H4 (cell line): ENCODE measurements at regions not wholly inside any gene's neighbourhood (a gene's known extent, or its start where the extent isn't known, plus 50 kb on each side); places are given as distances from the start of the nearest gene placed in this dataset.

Source experiments
- DNase-seq: peaks from one replicate; pipeline ENCODE4 v3.0.0-alpha.2; 2015; ENCODE audit warnings: low spot score

DNA sequence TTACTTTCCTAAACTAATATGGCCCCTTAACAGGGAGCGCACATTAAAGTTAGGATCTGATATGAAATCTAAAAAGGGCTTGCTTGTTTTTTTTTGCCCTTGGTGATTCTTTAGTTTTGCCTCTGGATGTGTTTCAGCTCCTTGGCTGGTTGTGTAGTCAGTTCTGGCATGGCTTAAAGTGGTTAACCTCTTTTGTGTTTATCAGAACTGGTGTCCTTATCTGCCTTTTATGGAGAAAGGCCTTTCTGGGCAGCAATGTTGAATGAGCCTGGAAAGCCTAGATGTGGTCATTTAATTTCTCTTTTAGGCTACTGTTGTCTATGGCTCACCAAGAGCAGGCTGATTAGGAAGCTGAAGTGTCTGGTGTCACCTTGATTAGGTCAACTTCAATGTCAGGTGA is 254.5 kb upstream of the ROPN1 start:
- no peak for DNase-seq

DNA sequence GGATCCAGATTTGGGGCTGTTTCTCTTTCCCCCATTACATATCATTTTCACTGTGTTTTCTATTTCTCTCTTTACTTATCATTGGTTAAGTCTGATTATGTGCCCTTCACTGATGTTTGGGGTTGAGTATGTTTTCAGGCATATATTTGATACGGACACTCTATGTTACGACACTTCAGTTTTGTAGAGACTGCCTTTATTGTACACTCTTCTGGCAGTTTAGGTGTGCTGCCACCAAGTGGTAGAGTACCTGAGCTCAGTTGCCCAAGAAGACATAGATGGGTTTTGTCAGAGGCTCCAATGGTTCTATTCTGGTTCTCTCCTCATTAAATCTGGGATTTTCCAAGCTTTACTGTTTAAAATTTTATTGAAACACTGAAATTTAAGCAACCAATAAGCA is 255.0 kb upstream of the ROPN1 start:
- DNase-seq = peak; percentile 45

DNA sequence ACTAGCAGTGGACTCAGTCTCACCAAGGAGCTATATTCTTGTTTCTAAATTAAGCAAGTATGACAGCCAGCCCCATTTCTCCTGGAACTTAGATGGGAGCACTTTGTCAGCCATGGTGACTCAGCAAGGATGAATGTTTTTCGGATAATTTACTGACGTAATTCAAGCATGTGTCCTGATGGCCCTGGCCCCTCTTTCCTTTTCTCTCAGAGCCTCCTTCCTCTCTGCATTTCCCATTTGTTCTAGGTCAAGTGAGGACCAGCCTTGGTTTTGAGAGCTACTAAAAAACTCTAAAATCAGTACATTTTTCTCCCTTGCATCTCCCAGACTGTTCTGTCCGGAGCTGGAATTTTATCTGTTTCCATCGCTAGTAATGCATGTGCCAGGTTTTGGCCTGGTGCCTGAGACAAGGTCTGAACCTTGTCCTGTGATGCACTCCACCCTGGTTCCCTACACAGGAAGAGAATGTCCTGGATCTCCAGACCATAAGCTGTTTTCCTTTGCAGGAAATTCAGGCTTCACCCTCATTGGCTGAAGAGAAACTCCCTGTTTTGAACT is 256.6 kb upstream of the ROPN1 start:
- peak; percentile 68 for DNase-seq

DNA sequence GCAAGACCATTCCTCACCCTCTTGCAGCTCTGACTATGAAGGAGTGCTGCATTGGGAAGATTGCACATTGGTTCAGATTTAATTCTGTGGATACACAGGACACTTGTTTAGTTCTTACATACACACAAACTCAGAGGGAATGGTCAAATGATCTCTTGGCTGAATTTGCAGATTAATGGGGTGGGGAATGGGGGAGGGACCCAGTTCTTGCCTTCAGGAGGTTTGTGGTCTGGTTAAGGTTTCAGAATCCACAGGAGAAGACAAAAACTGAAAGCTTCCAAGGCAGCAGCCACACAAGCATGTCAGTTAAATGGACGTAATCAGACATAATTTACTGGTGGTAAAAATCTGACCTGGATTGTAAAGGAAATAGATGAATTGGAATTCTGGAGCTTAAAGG is 257.1 kb upstream of the ROPN1 start:
- no peak for DNase-seq

DNA sequence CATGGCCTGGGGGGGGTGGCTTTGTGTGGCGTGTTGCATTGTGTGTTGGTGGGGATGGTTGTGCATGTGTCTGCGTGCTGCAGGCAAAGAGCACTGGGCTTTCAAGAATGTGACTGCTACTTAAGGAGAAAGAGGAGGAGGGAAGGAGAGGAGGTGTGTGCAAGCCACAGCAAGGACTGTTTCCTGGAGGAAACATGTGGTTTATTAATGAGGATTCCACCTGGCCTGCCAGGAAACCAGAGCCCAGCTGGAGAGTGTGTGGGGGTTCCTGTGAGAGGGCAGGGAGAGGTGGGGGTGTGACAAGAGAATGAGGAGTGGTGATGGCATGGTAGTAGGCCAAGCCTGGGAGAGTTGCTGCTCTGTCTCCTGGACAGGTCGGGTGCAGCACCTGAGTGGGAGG is 258.1 kb upstream of the ROPN1 start:
- peak; percentile 72 for DNase-seq

DNA sequence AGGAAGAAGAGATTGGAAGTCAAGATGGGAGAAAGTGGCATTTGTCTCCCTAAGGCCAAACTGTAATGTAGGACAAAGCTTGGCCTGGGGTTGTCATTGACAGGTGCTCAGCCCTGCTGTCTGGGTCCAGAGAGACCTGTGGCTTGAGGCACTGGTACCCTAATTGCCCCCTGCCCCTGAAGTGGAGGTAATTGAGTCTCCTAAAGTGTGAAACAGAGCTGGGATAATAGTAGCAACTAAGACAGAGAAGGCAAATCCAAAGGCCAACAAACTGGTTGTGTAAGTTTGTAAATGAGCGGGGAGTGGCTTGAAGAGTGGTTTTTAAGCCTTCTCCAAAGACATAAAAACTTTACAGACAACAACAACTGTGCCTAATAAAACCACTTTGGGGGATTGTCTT is 264.2 kb upstream of the ROPN1 start:
- DNase-seq = no peak

DNA sequence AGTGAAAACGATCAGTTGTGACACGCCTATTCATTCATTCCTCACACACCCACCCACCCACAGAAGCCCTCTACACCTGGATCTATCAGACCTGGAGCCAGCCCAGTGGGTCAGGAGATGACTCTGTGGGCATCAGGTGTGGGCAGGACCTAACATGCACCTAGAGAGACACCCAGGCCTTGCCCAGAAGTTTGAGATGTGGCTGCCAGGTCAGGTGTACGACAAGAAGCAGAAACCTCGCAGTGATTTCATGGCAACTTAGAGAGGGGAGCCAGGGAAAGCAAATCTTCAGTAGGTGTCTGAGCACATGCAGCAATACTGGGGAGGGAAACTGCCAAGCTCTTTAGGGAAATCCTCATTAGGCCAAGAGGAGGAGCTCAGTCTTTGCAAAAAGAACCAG is 264.7 kb upstream of the ROPN1 start:
- no peak for DNase-seq

DNA sequence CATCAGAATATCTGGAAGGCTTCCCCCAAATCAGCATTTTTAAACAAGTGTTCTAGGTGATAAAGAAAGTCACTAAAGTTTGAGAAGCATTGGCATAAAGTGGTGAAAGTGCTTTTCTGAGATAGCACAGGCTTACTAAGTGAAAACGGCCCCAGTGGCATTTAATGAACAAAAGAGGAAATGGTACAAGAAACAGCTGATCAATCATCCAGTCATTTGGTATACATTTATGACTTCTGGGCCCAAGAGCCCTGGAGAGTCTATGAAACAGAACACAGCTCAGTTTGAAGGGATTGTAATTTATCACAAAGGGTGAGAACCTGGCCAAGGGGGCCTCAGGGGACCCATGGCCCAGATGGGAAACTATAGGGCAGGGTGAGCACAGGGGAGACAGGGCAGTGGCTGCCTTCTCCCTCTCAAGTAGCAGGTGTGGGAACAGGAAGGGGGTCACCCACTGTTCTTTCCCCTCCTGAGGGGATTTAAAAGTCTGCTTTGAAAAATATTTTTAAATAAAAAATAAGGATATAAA is 265.5 kb upstream of the ROPN1 start:
- DNase-seq = no peak

DNA sequence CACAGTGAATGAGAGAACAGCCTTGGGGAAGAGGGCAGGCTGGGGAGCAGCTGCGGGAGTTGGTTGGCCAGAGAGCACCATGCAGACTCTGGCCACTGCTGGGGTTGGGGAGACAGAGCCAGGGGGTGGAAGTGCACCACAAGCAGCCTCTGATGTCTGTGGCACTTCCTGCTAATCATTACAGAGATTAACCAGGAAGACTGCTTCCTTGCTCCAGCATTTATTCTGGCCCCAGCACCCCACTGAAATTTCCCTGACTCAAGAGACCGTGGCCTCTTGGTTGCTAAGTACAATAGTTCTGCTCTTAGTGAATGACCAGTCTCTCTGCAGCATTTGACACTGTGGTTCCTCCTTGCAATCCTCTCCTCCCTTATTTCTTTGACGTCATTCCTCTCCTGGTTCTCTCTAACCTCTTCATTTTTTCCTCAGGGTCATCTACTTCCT is 266.2 kb upstream of the ROPN1 start:
- peak; percentile 33 for DNase-seq

DNA sequence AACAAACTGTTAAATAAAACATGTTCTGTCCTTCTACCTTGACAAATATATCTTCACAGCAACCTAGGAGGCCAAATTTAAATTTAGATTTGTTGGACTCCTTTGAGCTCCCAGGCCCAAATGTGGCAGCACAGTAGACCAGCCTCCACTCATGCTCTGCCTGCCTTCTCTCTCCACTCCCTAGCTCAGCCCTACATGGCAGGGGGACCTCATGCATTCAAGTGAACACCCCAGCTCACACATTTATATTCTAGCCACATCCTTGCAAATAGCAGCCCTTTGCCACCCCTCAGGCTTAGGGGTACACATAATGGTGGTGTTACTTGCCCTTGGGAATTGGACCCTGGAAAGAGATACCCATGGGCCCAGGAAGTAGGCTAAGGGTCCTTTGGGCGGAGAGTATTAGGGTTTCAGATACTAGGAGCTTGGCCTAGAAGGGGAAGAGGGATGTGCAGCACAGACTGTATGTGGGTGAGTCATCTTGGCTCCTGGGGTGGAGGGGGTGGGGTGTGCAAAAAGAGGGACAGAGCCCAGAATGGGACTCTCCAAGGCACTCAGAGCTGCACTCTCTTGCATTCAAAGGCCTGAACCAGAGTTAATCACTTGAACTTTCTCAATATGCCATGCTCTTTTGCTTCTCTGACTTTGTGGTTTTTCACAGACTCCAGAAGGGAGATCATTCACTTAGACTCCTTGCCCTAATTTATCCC is 268.4 kb upstream of the ROPN1 start:
- DNase-seq = peak; percentile 77

DNA sequence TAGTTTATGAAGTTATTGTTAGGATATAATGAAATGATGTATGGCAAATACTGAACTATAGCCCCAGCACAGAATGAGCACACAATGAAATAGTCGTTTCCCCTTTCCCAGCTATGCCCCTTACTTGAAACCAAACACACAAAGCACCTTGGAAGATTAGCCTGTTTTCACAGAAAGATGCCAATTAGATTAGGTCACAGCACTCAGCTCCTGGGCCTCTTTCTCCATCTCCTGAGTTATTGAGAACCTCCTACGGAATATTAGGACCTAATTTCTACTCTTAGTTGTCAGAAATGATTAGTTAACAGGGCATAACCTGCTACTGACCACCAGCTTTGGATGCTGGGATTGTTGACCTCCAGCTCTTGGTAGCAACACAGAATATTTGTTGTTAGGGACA is 269.4 kb upstream of the ROPN1 start:
- no peak for DNase-seq

DNA sequence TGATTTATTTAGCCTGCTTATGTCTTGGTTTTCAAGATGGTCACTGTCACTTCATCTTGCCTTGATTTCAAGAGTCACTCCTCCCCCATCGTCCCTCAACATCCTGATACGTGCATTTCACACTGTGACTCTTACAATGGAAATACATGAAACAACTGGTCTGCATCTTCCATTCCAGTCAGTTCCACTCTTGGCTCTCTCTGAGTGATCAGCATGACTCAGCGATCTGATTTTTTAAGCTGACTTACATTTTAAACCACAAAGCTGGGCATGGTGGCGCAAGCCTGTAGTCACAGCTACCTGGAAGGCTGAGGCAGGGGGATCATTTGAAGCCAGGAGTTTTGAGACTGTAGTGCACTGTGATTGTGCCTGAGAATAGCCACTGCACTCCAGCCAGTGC is 271.2 kb upstream of the ROPN1 start:
- peak; percentile 96 for DNase-seq

DNA sequence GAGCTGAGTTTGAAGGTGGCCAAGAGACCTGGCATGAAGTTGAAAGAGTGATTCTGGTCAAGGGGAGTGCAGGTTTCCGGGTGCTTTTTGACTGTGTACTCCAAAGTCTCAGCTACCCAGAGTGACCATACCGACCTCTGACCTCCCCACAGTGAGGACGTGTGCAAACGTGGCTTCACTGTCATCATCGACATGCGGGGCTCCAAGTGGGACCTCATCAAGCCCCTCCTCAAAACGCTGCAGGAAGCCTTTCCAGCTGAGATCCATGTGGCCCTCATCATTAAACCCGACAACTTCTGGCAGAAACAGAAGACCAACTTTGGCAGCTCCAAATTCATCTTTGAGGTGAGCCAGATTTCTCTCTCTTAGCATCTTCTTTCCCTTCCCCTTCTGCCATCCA is 272.4 kb upstream of the ROPN1 start:
- no peak for DNase-seq

DNA sequence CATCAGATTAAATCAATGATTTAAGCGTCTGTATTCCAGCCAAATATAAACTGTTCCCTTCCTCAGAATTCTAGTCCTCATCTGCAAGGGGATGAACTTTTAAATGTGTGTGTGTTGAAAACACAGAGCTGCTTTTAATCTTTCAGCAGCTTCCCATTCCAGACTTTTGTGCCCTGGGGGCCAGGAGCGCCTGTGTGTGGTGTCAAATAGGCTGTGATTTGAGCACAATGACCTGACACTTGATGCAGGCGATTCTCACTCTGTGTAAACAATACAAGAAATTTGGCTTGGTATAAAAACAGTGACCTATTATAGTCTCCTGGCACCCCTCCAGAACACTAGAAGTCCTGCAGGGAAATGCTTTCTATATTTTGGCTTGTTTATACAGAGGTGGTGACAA is 274.6 kb upstream of the ROPN1 start:
- DNase-seq = peak; percentile 62

DNA sequence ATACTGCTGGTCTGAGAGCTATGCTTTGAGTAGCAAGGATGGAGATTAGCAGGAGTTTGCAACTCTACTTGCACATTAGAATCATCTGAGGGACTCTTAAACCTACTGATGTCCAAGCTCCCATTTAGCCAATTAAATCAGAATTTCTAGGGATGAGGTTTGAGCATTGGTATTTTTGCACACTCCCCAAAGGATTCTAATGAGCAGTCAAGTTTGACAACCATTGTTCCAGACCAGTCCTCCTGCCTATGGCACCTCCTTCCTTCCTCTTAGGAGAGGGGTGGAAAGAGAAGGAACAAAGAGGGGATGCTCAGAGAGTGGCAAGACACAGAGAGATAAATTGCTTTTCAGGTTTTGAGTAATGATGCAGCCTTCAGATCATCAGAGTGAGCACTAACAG is 275.5 kb upstream of the ROPN1 start:
- DNase-seq = no peak

DNA sequence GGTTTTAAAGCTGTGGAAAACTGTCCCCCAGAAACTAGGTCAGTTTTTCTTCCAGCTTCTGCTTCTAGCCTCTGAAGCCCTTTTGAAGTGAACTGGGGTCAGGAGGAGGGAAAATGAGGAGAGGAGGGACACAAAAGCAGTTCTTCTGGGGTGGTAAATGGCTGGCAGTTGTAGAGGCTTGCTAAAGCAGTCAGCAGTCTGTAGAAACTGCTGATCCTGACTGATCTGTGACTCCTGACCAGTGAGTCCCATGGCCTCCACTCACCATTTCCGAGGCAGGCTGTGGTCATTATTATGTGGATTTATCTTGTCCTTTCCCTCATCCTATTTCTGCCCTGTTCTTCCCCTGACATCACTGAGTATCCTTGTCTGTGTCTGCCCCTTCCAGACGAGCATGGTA is 276.4 kb upstream of the ROPN1 start:
- DNase-seq = no peak

DNA sequence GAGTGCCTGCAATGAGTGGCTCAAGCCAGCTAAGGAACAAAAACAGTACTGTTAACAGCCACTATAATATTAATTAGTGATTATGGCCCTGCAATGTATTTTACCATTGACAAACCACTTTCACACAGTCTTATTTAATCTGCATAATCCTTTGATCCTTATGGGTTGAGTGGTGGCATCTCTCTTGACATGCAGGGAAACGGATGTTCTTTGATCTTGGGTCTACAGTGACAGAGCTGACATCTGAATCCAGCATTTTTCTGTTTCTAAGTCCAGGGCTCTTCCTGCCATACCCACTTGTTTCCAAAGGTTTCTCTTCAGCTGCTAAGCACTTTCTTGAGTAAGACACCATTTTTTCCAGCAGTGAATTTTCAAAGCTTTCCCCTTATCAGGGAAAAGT is 277.7 kb upstream of the ROPN1 start:
- DNase-seq = no peak

DNA sequence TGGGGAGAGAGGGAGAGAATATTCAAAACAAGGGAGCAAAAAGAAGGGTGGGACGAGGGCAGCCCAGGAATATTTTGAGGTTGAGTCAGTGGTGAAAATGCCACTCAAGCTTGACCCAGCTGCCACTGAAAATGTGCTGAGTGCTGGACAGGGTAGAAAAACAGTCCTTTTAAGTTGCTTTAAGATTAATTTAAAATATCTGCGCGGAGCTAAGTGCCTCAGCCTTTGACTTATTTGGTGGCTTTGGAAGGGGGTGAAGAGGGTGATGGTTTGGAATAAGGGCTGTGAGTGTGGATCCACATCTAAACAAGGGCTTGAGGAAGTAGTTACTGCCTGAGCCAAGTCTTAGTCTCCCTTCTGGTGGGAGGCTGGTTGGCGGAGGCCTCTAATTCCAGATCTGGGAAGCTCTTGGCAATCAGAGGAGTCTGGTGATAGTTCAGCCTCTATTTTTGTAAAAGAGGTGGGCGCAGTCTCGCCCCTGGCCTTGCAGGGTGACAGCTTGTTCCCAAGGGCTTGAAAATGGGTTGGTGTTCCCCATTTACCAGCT is 280.8 kb upstream of the ROPN1 start:
- no peak for DNase-seq

DNA sequence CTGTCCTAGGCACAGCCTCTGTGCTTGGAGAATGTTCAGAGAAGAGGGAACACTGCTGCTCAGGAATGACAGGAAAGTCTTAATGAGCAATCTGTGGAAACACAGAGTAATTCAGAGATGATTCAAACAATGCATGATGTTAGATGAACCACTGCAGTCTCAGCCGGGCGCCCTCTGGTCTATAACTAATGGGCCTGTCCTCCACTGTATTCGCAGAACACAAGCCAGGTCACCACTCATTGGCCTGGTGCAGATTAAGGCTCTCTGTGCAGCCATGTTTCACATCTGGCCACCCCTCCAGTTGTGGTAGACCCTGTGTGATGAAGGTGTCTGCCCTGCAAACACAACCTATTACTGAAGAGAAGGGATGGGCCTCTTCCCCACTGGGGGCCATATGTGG is 281.7 kb upstream of the ROPN1 start:
- no peak for DNase-seq

DNA sequence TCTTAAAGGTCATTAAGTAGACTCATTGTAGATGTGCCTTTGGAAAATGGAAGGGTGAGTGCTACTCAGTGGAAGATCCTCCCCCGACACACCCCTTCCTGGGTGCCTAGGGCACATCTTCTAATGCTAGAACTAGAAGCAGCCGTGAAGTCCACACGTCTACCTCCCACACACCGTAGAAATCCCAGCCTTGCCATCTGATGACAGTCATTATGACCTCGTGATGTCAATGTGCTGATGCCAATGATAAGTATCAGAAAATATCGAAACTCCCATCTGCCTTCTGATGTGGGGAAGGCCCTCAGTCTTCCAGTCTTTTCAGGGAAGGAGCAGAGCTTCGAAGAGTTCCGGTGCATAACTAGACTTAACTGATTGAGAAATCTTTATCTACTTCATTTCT is 282.1 kb upstream of the ROPN1 start:
- no peak for DNase-seq

DNA sequence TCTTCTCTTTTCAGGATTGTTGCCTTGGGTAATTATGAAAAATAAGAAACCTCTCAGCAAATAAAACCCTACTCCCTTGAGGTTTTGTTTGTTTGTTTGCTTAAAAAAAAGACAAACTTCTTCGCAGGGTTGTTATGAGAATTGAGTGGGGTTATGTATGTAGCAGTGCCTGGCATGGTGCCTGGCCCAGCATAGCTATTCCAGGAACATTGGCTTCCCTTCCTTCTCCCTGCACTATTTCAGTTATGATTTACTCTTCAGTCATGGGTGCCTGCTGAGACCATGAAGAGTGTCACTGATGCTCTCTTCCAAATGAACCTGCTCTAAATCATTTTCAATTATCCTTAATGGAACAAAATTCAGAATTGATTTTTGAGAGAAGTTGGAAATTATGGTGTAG is 283.5 kb upstream of the ROPN1 start:
- DNase-seq = no peak

DNA sequence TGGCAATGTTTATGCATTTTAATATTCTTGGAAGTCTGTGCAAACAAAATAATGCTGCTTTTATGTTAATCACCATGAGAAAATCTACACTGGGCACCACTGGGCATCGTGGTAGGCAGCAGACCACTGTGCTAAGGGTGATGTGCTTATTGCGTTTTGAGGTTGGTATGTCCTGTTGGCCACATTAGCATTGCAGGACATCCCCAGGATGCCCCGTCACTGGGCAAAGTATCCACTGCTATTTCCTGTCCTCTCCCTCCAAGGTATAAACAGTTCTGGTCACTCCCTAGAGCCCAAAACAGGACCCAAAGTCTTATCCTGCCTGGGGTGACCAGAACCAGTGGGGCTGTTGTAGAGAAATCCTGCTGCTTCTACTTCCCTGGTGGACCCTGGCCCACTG is 284.2 kb upstream of the ROPN1 start:
- no peak for DNase-seq

DNA sequence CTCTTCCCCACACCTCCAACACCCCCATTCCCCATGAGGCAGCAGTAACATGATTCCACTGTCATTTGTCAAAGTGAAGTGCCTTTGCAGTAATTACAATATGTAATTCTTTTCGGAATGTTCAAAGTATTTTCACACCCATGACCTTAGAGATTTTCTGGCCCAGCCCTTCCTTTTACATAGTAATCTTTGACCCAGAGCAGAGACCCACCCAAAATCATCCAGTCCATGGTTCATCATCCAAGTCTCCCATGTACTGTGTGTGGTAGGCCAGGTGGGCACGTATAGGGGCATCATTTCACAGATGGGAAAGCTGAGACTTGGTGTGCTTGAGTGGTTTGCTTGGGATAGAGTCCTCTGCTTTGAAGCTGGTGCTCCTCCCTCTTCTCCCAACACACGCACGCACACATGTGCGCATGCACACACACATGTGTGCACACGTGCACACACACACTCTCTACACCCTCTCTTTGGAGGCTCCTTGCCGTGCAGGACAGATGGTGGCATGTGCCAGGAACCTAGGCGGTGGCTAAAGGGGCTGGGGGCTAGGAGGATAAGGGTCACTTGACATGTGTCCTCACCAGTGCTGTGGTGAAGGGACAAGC is 284.7 kb upstream of the ROPN1 start:
- no peak for DNase-seq
